ENCODE measurements at regions not wholly inside any gene's neighbourhood (a gene's known extent, or its start where the extent isn't known, plus 50 kb on each side); places are given as distances from the start of the nearest gene placed in this dataset.

GRCh38 chr9:25225938-25226760 lies 452.1 kb downstream of the TUSC1 start:
- no peak for TF ChIP-seq CTCF (IDR thresholded peaks at IDR 0.05; ENCODE audit: low read length, missing control alignments)
- no peak for DNase-seq (ENCODE audit: low read depth)
- H3K4me3 ChIP-seq (replicated peaks; ENCODE audit: low read depth, low read length), result no peak overlapping the region

- DNase-seq (ENCODE audit: low read depth), result no peak
- no peak overlapping the region for H3K4me3 ChIP-seq (replicated peaks; ENCODE audit: low read depth, low read length)
- no peak for TF ChIP-seq CTCF (IDR thresholded peaks at IDR 0.05; ENCODE audit: low read length, missing control alignments)
Observed at GRCh38 chr9:25224996-25225395, 453.2 kb downstream of the TUSC1 start.

GRCh38 chr9:25224309-25224708 lies 453.9 kb downstream of the TUSC1 start:
- no peak for DNase-seq (ENCODE audit: low read depth)
- TF ChIP-seq CTCF (IDR thresholded peaks at IDR 0.05; ENCODE audit: low read length, missing control alignments), result no peak
- H3K4me3 ChIP-seq (replicated peaks; ENCODE audit: low read depth, low read length), result no peak overlapping the region

GRCh38 chr9:25212361-25212760 lies 465.9 kb downstream of the TUSC1 start:
- TF ChIP-seq CTCF (IDR thresholded peaks at IDR 0.05; ENCODE audit: low read length, missing control alignments), result no peak
- no peak for DNase-seq (ENCODE audit: low read depth)
- H3K4me3 ChIP-seq (replicated peaks; ENCODE audit: low read depth, low read length), result no peak overlapping the region

- no peak overlapping the region for H3K4me3 ChIP-seq (replicated peaks; ENCODE audit: low read depth, low read length)
- no peak for DNase-seq (ENCODE audit: low read depth)
- TF ChIP-seq CTCF (IDR thresholded peaks at IDR 0.05; ENCODE audit: low read length, missing control alignments), result no peak
Observed at GRCh38 chr9:25207402-25208195, 470.6 kb downstream of the TUSC1 start.

GRCh38 chr9:25206027-25206426 lies 472.2 kb downstream of the TUSC1 start:
- DNase-seq (ENCODE audit: low read depth), result no peak
- TF ChIP-seq CTCF (IDR thresholded peaks at IDR 0.05; ENCODE audit: low read length, missing control alignments), result no peak
- H3K4me3 ChIP-seq (replicated peaks; ENCODE audit: low read depth, low read length), result no peak overlapping the region

Measured in fibroblast of pulmonary artery (primary cell).